ENCODE measurements at regions not wholly inside any gene's neighbourhood (a gene's known extent, or its start where the extent isn't known, plus 50 kb on each side); places are given as distances from the start of the nearest gene placed in this dataset.

DNA sequence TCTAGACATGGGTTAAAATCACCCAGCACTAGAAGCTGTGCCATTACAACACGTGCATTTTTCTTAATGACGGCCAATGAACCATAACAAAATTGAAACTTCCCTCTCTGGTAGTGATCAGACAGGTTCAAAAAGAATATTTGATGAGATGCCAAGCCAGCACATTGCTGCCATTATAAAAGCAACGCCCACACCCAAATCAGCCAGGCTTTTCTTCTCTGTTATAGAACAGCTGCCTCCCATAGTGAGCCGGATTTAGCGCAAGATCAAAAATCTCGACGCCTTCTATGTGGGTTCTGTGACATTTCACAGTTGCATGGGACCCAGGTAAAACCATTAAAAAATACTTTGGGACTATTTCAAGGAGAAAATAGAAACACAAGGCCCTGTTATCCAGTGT is 1158.0 kb downstream of the EFNB2 start:
- TF ChIP-seq, protein P1, sequence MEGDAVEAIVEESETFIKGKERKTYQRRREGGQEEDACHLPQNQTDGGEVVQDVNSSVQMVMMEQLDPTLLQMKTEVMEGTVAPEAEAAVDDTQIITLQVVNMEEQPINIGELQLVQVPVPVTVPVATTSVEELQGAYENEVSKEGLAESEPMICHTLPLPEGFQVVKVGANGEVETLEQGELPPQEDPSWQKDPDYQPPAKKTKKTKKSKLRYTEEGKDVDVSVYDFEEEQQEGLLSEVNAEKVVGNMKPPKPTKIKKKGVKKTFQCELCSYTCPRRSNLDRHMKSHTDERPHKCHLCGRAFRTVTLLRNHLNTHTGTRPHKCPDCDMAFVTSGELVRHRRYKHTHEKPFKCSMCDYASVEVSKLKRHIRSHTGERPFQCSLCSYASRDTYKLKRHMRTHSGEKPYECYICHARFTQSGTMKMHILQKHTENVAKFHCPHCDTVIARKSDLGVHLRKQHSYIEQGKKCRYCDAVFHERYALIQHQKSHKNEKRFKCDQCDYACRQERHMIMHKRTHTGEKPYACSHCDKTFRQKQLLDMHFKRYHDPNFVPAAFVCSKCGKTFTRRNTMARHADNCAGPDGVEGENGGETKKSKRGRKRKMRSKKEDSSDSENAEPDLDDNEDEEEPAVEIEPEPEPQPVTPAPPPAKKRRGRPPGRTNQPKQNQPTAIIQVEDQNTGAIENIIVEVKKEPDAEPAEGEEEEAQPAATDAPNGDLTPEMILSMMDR (IDR thresholded peaks at IDR 0.05; ENCODE audit: control extremely low read depth, extremely low read depth, low read depth, missing control alignments): no peak
- DNase-seq (ENCODE audit: extremely low spot score): no peak
- POLR2A ChIA-PET: no interaction called here
- CTCF ChIA-PET: interaction anchor here (1.2 kb wide), 1 partner anchor 11 kb away, joined by 3 read pairs; no protein-coding TSS in a partner anchor

DNA sequence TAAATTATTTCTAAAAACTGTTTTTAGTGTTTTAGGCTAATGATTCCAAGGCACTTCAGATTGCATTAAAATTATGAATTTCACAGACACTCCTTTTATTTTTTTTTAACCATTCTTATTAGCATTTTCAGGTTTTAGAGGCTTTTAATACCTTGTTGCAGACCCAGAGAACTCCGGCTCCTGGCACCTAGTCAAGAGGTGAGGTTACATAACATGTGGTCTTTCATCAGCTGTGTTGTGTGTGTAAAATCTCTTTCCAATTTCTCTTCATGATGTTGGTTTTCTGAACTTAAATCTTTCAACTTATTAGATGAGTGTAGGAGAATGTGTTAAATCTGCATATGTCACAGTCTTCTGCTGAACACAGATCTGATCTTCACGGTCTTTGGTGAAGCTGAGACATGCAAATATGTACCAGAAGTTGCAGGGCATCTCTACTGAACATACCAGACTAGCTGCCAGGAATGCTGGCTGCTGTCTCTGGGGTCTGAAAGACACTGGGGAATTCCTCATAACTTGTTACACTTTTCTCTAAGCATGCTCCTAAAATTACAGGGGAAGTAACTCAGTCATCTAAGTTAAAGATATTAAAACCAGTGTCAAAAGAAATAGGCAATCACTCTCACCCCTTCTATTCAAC is 1165.3 kb downstream of the EFNB2 start:
- no peak for DNase-seq (ENCODE audit: extremely low spot score)
- TF ChIP-seq, protein P1 (IDR thresholded peaks at IDR 0.05; ENCODE audit: control extremely low read depth, extremely low read depth, low read depth, missing control alignments): no peak
- ChIA-PET CTCF (interaction anchor here (1.0 kb wide), 1 partner anchor 8 kb away, joined by 4 read pairs; no protein-coding TSS in a partner anchor), POLR2A (no interaction called here)

DNA sequence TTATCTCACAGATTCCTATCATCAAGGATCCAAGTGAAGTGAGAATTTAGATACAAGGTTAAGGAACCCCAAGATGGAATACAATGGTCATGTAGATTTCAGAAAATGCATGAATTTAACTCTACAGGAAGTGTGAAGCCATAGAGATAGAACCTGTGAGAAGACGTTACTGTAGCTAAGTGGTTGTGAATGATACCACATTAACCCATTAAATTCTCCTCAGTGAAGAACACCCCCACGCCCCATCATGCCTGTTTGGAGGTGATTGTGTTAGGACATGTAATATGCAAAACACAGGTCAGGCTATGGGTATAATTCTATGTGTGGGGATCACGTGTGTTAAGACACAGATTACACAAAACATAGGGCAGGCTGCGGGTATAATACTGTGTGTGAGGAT is 1166.7 kb downstream of the EFNB2 start:
- TF ChIP-seq, protein P1 (IDR thresholded peaks at IDR 0.05; ENCODE audit: control extremely low read depth, extremely low read depth, low read depth, missing control alignments): no peak
- no peak for DNase-seq (ENCODE audit: extremely low spot score)
- ChIA-PET CTCF (no interaction called here), POLR2A (no interaction called here)

DNA sequence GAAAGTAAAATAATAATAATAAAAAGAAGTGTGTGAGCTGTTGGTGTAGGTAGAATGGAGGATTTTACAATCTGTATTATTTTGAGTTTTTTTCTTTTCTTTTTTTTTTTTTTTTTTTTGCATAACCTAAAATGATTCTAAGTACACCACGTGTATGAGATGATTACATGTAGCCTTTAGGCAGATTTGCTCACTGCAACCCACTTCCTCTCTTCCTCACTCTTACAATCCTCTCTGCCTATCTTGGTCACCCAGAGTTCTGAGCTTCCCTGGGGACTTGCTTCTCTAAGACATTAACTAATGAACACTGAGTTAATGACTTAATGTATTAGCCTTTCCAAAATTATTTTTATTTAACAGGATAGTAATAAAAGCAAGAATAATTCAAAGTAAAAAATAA is 1169.6 kb downstream of the EFNB2 start:
- ChIA-PET POLR2A (no interaction called here), CTCF (interaction anchor here (1.2 to 1.3 kb wide), 2 partner anchors 12 kb away, joined by 3 to 4 read pairs; no protein-coding TSS in a partner anchor)
- DNase-seq (ENCODE audit: extremely low spot score): no peak
- TF ChIP-seq, protein P1 (IDR thresholded peaks at IDR 0.05; ENCODE audit: control extremely low read depth, extremely low read depth, low read depth, missing control alignments): no peak

DNA sequence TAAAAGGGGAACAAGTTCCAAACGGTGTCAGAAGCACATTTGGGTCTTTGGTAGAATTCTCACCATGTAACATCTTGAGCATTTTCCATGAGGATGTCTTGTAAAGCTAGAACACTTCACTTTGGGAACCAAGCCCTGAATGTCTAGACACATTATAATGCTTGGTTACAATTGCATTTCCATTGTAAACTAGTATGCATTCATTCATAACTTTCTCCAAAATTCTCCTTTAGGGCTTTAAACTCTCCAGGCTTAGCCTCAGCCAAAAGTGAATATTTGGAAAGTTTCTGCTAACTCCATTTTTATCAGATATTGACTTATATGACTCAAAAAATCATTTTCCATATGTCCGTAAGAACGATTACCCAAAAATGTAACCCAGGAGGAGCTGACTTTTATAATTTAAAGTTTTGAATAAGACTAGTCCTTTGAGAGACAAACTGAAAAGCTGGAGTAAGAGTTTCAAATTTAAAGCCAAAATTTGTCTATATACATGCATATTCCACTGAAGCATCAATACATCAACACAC is 1170.4 kb downstream of the EFNB2 start:
- ChIA-PET POLR2A (no interaction called here), CTCF (interaction anchor here (1.3 kb wide), 1 partner anchor 11 kb away, joined by 4 read pairs; no protein-coding TSS in a partner anchor)
- TF ChIP-seq, protein P1 (IDR thresholded peaks at IDR 0.05; ENCODE audit: control extremely low read depth, extremely low read depth, low read depth, missing control alignments): no peak
- no peak for DNase-seq (ENCODE audit: extremely low spot score)

DNA sequence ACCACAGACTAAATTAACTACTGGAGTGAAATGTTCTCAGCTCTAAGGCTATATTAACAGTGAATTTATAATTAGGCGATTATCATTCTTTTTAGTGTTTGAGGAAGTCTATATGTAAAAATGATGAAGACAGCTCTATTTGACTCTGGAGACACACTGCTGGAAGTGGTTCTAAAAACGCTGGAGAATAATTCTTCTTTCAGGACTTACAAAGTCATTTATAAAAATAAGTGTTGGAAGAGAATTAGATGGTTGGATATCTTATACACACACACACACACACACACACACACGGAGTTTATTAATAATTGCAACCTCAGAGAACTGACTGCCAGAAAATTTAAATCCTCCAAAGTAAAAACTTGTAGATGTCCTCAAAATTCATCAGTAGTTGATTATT is 1171.3 kb downstream of the EFNB2 start:
- ChIA-PET POLR2A (no interaction called here), CTCF (no interaction called here)
- no peak for DNase-seq (ENCODE audit: extremely low spot score)
- TF ChIP-seq, protein P1 (IDR thresholded peaks at IDR 0.05; ENCODE audit: control extremely low read depth, extremely low read depth, low read depth, missing control alignments): no peak
